HUES6 (cell line): ENCODE measurements at regions not wholly inside any gene's neighbourhood (a gene's known extent, or its start where the extent isn't known, plus 50 kb on each side); places are given as distances from the start of the nearest gene placed in this dataset.

Source experiments
- H3K27ac ChIP-seq: 2 replicates; pipeline ENCODE4 v1.7.0; 2013; ENCODE audit warnings: low read depth, mild to moderate bottlenecking, low read length, inconsistent platforms
- H3K27me3 ChIP-seq: 2 replicates; pipeline ENCODE4 v1.6.1; 2013; ENCODE audit warnings: low read length; ENCODE audit not compliant: control insufficient read depth, insufficient read depth
- H3K36me3 ChIP-seq: 2 replicates; pipeline ENCODE4 v1.6.1; 2013; ENCODE audit warnings: low read length; ENCODE audit not compliant: control insufficient read depth, insufficient read depth
- H3K4me1 ChIP-seq: 2 replicates; pipeline ENCODE4 v1.6.1; 2013; ENCODE audit warnings: low read length; ENCODE audit not compliant: control insufficient read depth, insufficient read depth
- H3K4me3 ChIP-seq: 2 replicates; pipeline ENCODE4 v1.5.1; 2013; ENCODE audit warnings: low read depth, low read length
- H3K9ac ChIP-seq: one replicate; pipeline ENCODE4 v1.6.1; 2013; ENCODE audit warnings: mild to moderate bottlenecking, low read length
- H3K9me3 ChIP-seq: 2 replicates; pipeline ENCODE4 v1.6.1; 2013; ENCODE audit warnings: low read depth, low read length; ENCODE audit not compliant: control insufficient read depth, insufficient read depth

GRCh38 chr2:56510610-56511009, 326.8 kb downstream of the CCDC85A start:
- H3K4me3 ChIP-seq, result no peak overlapping the region
- 0 out of 2 replicates have a peak, but pooled peaks cover 3% of the 10 kb centered on the region for H3K9me3 ChIP-seq
- H3K36me3 ChIP-seq, result no peaks in the 10 kb centered on the region
- H3K9ac ChIP-seq, result no peak overlapping the region
- H3K27ac ChIP-seq, result no peak overlapping the region
- H3K4me1 ChIP-seq, result no peaks in the 10 kb centered on the region
- no peaks in the 10 kb centered on the region for H3K27me3 ChIP-seq

GRCh38 chr2:56515399-56515798, 331.6 kb downstream of the CCDC85A start:
- no peaks in the 10 kb centered on the region for H3K27me3 ChIP-seq
- 0 out of 2 replicates have a peak, but pooled peaks cover 3% of the 10 kb centered on the region for H3K9me3 ChIP-seq
- no peaks in the 10 kb centered on the region for H3K36me3 ChIP-seq
- no peak overlapping the region for H3K9ac ChIP-seq
- no peak overlapping the region for H3K27ac ChIP-seq
- no peak overlapping the region for H3K4me3 ChIP-seq
- no peaks in the 10 kb centered on the region for H3K4me1 ChIP-seq

- H3K4me1 ChIP-seq, result no peaks in the 10 kb centered on the region
- H3K9ac ChIP-seq, result no peak overlapping the region
- no peaks in the 10 kb centered on the region for H3K9me3 ChIP-seq
- H3K4me3 ChIP-seq, result no peak overlapping the region
- no peak overlapping the region for H3K27ac ChIP-seq
- no peaks in the 10 kb centered on the region for H3K36me3 ChIP-seq
- no peaks in the 10 kb centered on the region for H3K27me3 ChIP-seq
Measured at GRCh38 chr2:56519806-56520205, 336.0 kb downstream of the CCDC85A start.

- Histone ChIP-seq H3K4me3 (no peak overlapping the region), H3K9ac (no peak overlapping the region), H3K9me3 (no peaks in the 10 kb centered on the region), H3K27ac (no peak overlapping the region), H3K27me3 (no peaks in the 10 kb centered on the region), H3K36me3 (no peaks in the 10 kb centered on the region), H3K4me1 (no peaks in the 10 kb centered on the region)
Measured at GRCh38 chr2:56522605-56523089, 338.9 kb downstream of the CCDC85A start.

GRCh38 chr2:56523816-56524215, 340.0 kb downstream of the CCDC85A start:
- Histone ChIP-seq H3K27me3 (no peaks in the 10 kb centered on the region), H3K36me3 (no peaks in the 10 kb centered on the region), H3K4me3 (no peak overlapping the region), H3K4me1 (no peaks in the 10 kb centered on the region), H3K27ac (no peak overlapping the region), H3K9me3 (no peaks in the 10 kb centered on the region), H3K9ac (no peak overlapping the region)

GRCh38 chr2:56531668-56532420, 348.1 kb downstream of the CCDC85A start:
- H3K36me3 ChIP-seq, result no peaks in the 10 kb centered on the region
- H3K27me3 ChIP-seq, result no peaks in the 10 kb centered on the region
- H3K27ac ChIP-seq, result no peak overlapping the region
- H3K4me1 ChIP-seq, result peaks cover 8% of the 10 kb centered on the region
- no peaks in the 10 kb centered on the region for H3K9me3 ChIP-seq
- H3K4me3 ChIP-seq, result no peak overlapping the region
- H3K9ac ChIP-seq, result no peak overlapping the region

- peaks cover 8% of the 10 kb centered on the region for H3K4me1 ChIP-seq
- H3K36me3 ChIP-seq, result no peaks in the 10 kb centered on the region
- H3K27ac ChIP-seq, result no peak overlapping the region
- no peak overlapping the region for H3K9ac ChIP-seq
- H3K9me3 ChIP-seq, result no peaks in the 10 kb centered on the region
- no peak overlapping the region for H3K4me3 ChIP-seq
- H3K27me3 ChIP-seq, result no peaks in the 10 kb centered on the region
Measured at GRCh38 chr2:56534321-56534720, 350.5 kb downstream of the CCDC85A start.

- Histone ChIP-seq H3K27ac (no peak overlapping the region), H3K36me3 (no peaks in the 10 kb centered on the region), H3K4me3 (no peak overlapping the region), H3K9me3 (no peaks in the 10 kb centered on the region), H3K4me1 (peaks cover 8% of the 10 kb centered on the region), H3K27me3 (no peaks in the 10 kb centered on the region), H3K9ac (no peak overlapping the region)
Measured at GRCh38 chr2:56537756-56538155, 354.0 kb downstream of the CCDC85A start.

- Histone ChIP-seq H3K4me3 (no peak overlapping the region), H3K36me3 (no peaks in the 10 kb centered on the region), H3K4me1 (no peaks in the 10 kb centered on the region), H3K9ac (no peak overlapping the region), H3K9me3 (no peaks in the 10 kb centered on the region), H3K27ac (no peak overlapping the region), H3K27me3 (no peaks in the 10 kb centered on the region)
Measured at GRCh38 chr2:56539618-56540017, 355.8 kb downstream of the CCDC85A start.

GRCh38 chr2:56540467-56540866, 356.7 kb downstream of the CCDC85A start:
- no peaks in the 10 kb centered on the region for H3K36me3 ChIP-seq
- no peaks in the 10 kb centered on the region for H3K9me3 ChIP-seq
- no peak overlapping the region for H3K4me3 ChIP-seq
- no peaks in the 10 kb centered on the region for H3K27me3 ChIP-seq
- no peaks in the 10 kb centered on the region for H3K4me1 ChIP-seq
- no peak overlapping the region for H3K9ac ChIP-seq
- H3K27ac ChIP-seq, result no peak overlapping the region

GRCh38 chr2:56540916-56541315, 357.1 kb downstream of the CCDC85A start:
- Histone ChIP-seq H3K9ac (no peak overlapping the region), H3K27ac (no peak overlapping the region), H3K4me1 (no peaks in the 10 kb centered on the region), H3K27me3 (no peaks in the 10 kb centered on the region), H3K36me3 (no peaks in the 10 kb centered on the region), H3K9me3 (no peaks in the 10 kb centered on the region), H3K4me3 (no peak overlapping the region)
